ENCODE measurements at regions not wholly inside any gene's neighbourhood (a gene's known extent, or its start where the extent isn't known, plus 50 kb on each side); places are given as distances from the start of the nearest gene placed in this dataset.
A peak's percentile ranks its signal among the peaks of the same experiment; 100 is the strongest.
"Not testable (repeated sequence)": the region's sequence is repeated elsewhere in the genome, so short reads cannot be mapped to it uniquely, and the experiment has no call there.

- H3K4me3 ChIP-seq (ENCODE audit: low read depth, low read length), result no peak overlapping the region
- TF ChIP-seq, protein P1, sequence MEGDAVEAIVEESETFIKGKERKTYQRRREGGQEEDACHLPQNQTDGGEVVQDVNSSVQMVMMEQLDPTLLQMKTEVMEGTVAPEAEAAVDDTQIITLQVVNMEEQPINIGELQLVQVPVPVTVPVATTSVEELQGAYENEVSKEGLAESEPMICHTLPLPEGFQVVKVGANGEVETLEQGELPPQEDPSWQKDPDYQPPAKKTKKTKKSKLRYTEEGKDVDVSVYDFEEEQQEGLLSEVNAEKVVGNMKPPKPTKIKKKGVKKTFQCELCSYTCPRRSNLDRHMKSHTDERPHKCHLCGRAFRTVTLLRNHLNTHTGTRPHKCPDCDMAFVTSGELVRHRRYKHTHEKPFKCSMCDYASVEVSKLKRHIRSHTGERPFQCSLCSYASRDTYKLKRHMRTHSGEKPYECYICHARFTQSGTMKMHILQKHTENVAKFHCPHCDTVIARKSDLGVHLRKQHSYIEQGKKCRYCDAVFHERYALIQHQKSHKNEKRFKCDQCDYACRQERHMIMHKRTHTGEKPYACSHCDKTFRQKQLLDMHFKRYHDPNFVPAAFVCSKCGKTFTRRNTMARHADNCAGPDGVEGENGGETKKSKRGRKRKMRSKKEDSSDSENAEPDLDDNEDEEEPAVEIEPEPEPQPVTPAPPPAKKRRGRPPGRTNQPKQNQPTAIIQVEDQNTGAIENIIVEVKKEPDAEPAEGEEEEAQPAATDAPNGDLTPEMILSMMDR (conservative IDR thresholded peaks at IDR 0.05; ENCODE audit: low read depth, low read length), result no peak
- no peak for DNase-seq (ENCODE audit: low read depth)
Observed at GRCh38 chr5:155556700-155557099, 543.1 kb downstream of the KIF4B start.

GRCh38 chr5:155562158-155562557 lies 548.6 kb downstream of the KIF4B start:
- TF ChIP-seq, protein P1 (conservative IDR thresholded peaks at IDR 0.05; ENCODE audit: low read depth, low read length), result no peak
- no peak overlapping the region for H3K4me3 ChIP-seq (ENCODE audit: low read depth, low read length)
- DNase-seq (ENCODE audit: low read depth), result no peak

- no peak overlapping the region for H3K4me3 ChIP-seq (ENCODE audit: low read depth, low read length)
- DNase-seq (ENCODE audit: low read depth), result no peak
- TF ChIP-seq, protein P1 (conservative IDR thresholded peaks at IDR 0.05; ENCODE audit: low read depth, low read length), result no peak
Observed at GRCh38 chr5:155564541-155564940, 551.0 kb downstream of the KIF4B start.

GRCh38 chr5:155575861-155576260 lies 562.3 kb downstream of the KIF4B start:
- H3K4me3 ChIP-seq (ENCODE audit: low read depth, low read length), result no peak overlapping the region
- DNase-seq (ENCODE audit: low read depth), result no peak
- TF ChIP-seq, protein P1 (conservative IDR thresholded peaks at IDR 0.05; ENCODE audit: low read depth, low read length), result no peak

DNA sequence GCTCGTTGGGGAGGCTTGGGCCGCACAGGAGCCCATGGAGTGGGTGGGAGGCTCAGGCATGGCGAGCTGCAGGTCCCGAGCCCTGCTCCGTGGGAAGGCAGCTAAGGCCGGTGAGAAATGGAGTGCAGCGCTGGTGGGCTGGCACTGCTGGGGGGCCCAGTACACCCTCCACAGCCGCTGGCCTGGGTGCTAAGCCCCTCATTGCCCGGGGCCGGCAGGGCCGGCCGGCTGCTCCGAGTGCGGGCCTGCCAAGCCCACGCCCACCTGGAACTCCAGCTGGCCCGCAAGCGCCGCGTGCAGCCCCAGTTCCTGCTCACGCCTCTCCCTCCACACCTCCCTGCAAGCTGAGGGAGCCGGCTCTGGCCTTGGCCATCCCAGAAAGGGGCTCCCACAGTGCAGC lies 573.3 kb downstream of the KIF4B start:
- not testable (repeated sequence) for DNase-seq (ENCODE audit: low read depth); H3K4me3 ChIP-seq (ENCODE audit: low read depth, low read length)

GRCh38 chr5:155587458-155587857 lies 573.9 kb downstream of the KIF4B start:
- TF ChIP-seq, protein P1 (conservative IDR thresholded peaks at IDR 0.05; ENCODE audit: low read depth, low read length), result no peak
- DNase-seq (ENCODE audit: low read depth), result no peak
- H3K4me3 ChIP-seq (ENCODE audit: low read depth, low read length), result no peak overlapping the region

DNA sequence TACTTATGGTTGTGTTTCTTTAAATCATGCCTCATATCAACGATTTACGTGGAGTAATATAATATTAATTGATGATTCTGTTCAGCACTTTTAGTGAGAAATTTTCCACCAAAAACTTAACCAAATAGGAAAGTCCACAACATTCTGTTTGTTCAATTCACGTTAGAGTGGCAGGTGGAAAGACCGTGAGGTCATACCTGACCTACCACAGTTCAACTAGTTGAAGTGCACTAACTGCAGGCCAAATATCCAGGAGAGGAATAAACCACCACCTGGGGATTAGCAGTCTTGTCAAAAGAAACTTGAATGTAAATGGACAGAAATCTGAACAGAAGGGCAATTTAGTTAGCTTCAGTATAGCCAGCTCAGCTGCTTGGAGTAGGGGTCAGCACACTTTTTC lies 577.7 kb downstream of the KIF4B start:
- TF ChIP-seq, protein P1 (conservative IDR thresholded peaks at IDR 0.05; ENCODE audit: low read depth, low read length), result no peak
- no peak overlapping the region for H3K4me3 ChIP-seq (ENCODE audit: low read depth, low read length)
- no peak for DNase-seq (ENCODE audit: low read depth)

DNA sequence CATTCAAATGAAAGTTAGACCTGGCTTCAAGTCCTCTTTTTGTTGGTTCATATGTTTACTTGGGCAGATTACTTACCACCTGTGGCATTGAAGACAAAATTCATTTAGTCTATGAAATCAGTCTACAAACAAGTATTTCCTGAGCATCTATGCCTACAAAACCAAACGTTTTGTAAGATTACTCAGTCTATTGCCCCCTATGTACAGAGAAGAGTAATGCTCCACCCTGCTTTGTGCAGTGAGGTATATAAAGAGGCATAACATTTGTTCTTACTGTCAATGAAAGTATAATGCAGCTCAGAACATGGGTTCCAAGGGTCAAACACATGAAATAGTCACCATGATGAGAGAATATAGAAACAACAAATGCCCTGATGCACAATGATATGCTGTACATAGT lies 580.7 kb downstream of the KIF4B start:
- TF ChIP-seq, protein P1 (conservative IDR thresholded peaks at IDR 0.05; ENCODE audit: low read depth, low read length), result peak; percentile 25
- no peak overlapping the region for H3K4me3 ChIP-seq (ENCODE audit: low read depth, low read length)
- DNase-seq (ENCODE audit: low read depth), result no peak
